ENCODE measurements at regions not wholly inside any gene's neighbourhood (a gene's known extent, or its start where the extent isn't known, plus 50 kb on each side); places are given as distances from the start of the nearest gene placed in this dataset.

DNA sequence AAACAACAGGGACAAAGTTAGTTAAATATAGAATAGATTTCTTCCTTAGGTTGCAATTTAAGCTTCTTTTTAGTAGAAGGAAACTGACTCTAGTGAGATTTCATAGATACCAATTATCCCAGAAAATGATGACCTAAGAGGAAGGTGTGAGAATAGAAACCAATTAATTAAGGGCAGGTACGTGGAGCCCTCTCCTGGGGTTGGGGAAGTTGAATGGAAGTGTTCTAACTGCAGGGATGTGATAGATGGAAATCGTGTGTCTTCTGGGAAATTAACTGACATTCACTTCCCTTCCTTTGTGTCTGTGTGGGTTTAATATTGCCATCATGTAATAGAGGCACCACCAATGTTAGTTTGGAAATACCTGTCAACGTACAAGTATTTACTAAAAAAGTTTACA is 204.1 kb upstream of the ANK2 start:
- DNase-seq (ENCODE audit: low read depth in 1 of 2, low spot score in 1 of 2) = no peak

DNA sequence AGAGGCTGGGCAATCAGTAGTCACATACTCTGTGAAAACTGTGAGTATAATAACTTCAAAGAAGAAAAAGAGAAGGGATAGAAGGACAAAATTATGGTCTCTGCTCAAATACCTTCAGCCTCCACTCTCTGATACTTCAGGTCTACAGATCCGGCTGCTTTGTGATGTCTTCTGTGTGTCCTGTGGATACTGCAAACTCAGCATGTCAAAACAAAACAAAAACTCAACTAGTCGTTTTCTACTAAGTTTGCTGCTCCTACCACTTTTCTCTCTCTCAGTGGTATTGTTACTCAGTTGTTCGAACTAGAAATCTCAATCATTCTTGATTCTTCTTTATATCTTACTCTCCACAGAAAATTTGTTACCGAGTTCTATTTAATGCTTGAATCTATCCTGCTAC is 202.4 kb upstream of the ANK2 start:
- no peak for DNase-seq (ENCODE audit: low read depth in 1 of 2, low spot score in 1 of 2)

DNA sequence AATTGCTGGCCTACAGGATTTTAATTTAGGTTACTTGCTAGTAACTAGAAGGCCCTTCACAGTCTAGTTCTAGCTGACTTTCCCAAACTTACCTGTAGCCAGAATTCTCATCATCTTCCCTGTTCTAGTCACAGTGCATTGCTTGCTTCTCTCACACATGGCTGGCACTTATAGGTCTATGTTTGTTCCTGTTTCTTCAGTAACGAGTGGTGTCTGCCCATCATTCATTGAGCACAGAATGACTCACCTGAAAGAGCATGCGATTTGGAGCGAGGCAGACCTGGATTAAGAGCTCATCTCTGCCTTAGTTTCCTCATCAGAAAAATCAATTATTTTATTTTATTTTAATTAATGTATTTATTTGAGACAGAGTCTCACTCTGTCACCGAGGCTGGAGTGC is 201.7 kb upstream of the ANK2 start:
- DNase-seq (ENCODE audit: low read depth in 1 of 2, low spot score in 1 of 2) = no peak

DNA sequence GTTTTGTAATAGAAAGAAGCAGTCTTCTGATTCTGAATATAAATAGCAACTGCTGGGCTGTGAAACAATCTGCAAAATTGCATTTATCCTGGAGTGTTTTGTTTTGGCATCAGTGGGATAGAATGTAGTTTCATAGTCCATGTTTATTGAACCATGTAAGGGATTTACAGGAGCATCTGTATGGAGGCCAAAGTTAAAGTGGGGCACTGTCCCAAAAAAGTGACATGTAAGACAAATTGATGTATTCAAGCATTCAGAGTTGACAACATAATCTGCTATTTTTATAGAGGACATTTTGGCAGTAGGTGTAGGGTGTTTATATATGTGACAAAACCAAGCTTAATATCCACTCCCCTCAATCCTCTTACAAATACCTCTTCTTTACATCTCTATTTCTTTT is 200.5 kb upstream of the ANK2 start:
- DNase-seq (ENCODE audit: low read depth in 1 of 2, low spot score in 1 of 2) = no peak

DNA sequence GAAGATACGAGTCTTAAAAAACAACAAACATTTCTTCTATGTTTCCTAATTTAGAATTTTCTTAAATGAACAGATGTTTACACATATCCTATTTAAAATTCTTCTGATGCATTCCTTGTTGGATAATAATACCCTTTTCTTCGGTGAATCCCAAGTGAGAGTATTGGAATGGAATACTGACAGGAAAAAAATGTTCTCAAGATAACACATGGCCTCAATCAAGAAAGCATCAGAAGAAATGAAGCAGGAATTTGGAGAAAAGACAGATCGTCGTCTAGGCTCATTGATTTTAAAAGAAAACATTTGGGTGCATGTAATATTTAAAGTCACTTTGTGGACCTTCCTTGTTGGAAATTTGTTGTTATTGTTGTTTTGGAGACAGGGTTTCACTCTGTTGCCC is 196.9 kb upstream of the ANK2 start:
- no peak for DNase-seq (ENCODE audit: low read depth in 1 of 2, low spot score in 1 of 2)

DNA sequence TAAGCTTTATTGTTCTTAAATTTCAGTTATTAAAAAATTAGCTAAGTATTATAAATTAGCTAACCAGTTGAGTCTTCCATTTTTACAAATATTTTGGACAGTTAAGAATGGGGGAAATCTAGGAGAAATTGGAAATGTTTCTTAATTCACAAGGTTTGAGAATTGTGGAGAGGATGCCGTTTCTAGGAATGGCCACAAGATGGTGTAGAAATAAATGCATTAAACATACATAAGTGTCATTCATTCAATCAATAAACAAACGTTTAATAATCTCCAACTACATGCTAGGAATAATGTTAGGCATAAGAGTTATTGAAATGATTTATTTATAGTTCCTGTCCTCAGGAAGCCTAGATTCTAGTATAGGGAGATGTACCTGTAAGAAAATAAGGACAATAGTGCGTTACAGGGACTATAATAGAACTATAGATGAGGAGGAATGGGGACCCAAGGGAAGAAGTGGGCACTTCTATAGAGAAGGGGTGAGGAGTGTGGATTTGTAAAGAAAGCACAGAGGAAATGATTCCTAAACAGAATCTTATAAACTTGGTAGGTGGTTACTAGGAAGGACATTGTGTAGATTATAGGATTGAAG is 195.7 kb upstream of the ANK2 start:
- DNase-seq (ENCODE audit: low read depth in 1 of 2, low spot score in 1 of 2) = no peak

DNA sequence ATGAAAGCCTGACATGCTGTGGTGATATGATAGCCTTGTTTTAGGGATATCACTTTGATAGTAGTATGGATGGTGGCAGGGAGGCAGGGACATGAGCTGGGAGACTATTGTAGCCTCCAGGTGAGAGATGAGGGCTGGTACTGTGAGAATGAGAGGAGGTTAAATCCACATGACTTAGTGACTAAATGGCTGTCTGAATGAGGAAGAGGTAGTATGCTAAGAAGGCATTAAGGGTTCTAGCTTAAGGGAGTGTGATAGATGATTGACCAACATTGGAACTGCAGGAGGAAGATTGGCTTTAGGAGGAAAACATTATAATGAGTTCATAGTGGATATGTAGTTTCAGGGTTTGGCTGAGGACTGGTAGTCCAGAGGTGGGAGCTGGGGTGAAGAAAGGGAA is 195.0 kb upstream of the ANK2 start:
- DNase-seq (ENCODE audit: low read depth in 1 of 2, low spot score in 1 of 2) = no peak

DNA sequence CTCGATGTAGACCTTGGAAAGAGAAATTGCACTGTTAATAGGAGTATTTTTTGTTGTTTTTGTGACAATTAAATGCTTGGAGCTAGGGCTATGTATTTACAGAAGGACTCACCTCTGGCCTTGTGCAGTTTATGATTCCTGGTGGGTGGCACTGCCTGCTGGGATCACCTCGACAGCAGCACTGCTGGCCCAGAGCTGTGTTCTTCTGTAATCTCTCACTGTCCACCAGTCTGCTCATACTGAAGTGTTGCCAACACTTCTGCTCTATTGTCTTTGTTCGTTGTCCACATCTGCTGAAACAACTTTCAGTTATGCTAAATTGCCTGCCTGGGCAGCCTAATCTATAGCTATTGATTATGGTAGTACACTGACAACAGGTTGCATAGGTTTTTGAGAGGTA is 194.4 kb upstream of the ANK2 start:
- DNase-seq (ENCODE audit: low read depth in 1 of 2, low spot score in 1 of 2) = no peak

DNA sequence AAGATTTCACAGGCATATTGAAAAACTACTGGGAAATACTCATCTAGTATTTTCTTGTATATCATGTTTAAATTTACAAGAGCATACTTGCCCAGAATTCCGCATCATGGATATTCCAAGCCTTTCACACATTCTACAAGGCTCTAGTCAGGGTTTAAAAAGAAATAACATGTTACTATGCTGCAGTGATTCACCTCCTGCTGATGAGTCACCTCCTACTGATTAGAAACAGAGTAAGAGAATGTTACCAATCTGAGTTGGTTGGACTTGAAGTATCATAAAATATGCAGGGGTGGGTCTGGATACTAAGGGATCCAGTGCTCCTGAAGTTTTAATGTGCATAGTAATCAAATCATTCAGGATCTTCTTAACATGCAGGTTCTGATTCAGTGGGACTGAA is 192.0 kb upstream of the ANK2 start:
- DNase-seq (ENCODE audit: low read depth in 1 of 2, low spot score in 1 of 2) = no peak

DNA sequence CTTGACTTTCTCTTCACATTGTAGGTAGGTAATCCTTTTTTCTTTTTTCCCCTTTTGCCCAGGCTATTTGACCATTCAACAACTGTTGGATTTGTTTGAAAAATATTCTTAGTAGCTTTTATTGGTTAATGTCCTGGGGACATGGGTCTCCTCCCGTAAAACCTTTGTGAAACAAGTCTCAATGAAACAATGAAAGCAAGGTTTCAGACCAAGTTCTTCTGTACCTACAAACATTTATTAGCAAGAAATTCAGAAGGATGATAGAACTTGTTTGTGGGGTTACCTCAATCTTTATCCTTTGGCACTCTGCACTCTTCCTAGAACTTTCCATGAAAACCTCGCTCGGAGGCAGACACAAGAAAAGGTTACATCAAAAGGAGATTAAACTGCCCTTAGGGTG is 190.7 kb upstream of the ANK2 start:
- DNase-seq (ENCODE audit: low read depth in 1 of 2, low spot score in 1 of 2) = no peak

DNA sequence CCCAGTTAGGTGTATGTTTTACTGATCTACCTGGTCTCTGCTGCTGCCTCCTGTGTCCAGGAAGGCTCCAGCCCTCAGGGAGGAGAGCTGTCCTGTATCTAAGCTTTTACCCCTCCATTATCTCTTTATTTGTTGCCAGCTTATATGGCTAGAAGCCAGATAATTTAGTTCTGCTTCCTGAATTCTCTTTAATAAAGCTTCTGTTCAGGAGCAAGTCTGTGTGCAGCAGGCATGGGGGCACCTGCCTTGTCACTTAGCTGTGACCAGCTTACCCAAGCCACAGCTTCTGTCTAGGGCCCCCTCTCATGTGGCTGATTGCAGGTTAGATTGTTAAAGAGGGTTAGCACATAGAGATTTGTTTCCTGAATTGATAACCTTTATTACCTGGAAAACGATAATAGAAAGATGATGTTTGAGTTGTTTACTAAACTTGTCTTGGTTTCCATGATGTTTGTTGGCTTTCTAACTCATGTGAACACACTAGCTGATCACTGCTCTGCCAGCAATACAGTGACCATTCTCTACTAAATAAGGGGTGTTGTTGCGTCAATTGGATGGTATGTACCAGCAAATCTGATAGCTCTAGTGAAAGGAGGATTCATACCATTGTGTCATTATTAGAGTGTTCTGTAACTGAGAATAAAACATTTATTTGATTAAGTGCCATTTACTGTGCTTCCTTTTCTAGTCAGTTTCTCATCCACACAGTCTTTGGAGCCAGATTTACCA is 189.8 kb upstream of the ANK2 start:
- no peak for DNase-seq (ENCODE audit: low read depth in 1 of 2, low spot score in 1 of 2)

DNA sequence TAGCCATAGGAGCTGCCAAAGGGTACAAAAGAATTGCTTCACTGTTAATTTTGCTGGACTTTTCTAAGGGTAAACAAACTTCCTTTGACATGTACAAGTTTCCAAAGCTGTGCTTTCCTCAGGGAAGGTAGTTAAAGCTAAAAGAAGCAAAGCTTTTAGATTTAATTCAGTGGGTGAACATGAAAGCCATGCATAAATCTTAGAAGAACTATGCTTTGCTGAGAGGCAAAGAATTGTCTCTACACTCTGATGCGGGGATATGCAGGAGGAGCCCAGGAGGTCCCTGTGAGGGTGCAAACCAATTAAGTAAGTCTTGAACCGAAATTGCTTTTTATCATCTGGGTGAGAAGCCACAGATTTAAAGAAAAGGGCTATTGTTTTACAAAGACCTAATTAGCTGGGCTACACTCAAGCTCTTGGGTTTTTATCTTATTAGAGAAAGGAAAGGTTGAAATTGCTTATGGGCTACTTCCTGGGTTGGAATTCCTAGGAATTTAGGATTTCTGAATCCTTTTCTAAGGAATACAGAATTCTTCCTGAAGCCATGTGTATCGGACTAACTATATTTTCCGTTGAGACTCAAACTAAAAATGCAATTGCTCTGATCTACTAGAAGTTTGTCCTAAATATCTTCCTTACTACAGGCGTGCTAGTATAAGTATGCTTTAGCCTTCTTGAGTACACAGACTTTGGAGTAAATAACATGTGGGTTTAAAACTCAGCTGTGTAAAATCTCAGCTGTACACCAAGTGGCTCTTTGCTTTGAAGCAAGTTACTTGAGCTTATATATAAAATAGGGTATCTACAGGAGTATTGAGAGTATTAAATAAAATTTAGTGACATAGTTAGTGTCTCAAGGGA is 188.4 kb upstream of the ANK2 start:
- DNase-seq (ENCODE audit: low read depth in 1 of 2, low spot score in 1 of 2) = no peak

DNA sequence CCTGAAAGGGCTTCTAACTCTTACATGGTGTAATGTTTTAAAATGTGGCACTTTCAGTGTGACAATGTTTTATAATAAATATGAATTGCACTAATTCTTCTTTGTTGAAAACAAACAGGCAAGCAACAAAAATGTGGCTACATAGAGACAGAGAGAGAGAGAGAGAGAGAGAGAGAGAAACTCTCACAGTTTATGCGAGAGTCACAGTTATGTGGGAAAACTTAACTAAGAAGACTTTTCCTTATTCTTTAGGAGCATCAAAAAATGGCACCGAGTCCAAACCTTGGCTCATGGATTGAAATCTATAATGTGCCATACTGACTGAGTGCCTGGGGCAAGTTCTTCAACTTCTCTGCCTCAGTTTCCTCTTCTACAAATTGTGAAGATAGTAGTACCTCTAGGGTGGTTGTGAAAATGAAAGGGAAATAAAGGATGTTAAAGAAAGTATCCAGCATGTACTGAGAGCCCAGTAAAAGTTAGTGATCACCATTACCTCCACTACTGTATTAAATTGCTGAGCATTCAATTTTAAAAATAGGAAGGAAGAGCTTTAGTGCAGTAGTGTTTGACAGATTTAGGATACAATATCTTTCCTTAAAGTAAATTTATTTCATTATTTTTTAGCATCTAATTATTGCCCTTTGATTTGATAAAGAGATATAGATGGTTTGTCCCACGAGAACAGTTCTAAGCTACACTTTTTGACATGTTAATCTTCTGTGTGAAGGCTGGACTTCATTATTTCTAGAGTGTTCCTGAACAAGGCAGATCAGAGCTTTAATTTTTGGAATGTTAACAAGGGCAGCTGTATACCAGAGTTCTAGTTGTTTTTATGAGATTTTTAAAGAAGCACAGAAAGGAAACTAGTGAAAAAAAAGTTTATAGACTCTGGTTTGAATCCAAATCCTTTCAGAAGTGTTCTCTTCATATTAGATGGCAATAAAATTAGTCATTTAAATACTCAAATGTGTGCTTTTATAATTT is 187.5 kb upstream of the ANK2 start:
- no peak for DNase-seq (ENCODE audit: low read depth in 1 of 2, low spot score in 1 of 2)

DNA sequence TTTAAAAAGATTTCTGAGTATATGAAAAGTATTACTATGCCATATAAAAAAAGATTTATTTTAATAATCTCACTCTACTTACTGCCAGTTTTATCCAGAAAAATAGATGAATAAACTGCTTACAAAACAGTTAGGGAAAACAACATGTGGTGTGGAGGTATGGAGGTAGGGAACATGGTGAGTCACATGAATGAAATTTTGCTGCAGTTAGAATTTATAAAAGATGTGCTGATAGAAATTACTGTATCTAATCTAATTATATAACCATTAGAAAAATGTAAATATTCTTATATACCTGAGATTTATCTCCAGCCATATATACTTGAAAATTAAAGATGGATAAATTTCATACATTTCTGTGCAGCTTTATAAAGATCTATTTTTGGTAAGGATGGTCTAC is 184.0 kb upstream of the ANK2 start:
- no peak for DNase-seq (ENCODE audit: low read depth in 1 of 2, low spot score in 1 of 2)

DNA sequence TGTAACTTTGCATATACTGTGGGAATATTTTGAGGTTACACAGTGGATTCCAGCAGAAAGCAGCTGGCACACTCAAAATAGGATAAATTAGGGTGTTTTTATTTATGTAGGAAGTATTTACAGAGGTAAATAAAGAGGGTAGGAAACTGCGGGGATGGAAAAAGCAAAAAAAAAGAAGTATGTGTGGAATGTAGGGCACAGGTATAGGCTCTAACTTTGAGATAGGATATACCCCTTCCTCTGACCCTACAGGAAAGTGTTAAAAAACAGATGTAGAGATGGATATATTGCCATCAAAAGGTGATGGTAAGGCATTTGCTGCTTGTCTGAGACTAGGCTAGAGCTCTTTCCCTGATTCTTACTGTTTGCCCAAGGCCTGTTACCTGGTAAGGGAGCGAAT is 173.1 kb upstream of the ANK2 start:
- no peak for DNase-seq (ENCODE audit: low read depth in 1 of 2, low spot score in 1 of 2)

DNA sequence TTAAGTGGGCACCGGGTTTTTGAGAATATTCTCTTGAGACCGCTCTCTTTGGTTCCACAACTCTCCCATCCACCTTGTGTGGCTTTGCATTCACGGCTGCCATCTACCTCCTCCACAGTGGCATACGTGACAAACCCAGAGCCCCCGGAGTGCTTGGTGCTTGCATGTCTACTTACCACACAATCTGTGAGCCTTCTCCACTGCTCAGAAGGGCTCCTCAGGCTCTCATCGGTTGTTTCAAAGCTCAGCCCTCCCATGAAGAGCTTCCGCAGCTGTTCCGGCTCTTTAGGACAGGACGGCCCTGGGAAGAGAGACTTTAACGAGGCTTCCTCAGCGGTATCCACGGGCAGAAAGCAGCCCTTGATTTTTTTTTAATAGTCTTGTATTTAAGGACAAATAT is 167.6 kb upstream of the ANK2 start:
- DNase-seq (ENCODE audit: low read depth in 1 of 2, low spot score in 1 of 2) = no peak

DNA sequence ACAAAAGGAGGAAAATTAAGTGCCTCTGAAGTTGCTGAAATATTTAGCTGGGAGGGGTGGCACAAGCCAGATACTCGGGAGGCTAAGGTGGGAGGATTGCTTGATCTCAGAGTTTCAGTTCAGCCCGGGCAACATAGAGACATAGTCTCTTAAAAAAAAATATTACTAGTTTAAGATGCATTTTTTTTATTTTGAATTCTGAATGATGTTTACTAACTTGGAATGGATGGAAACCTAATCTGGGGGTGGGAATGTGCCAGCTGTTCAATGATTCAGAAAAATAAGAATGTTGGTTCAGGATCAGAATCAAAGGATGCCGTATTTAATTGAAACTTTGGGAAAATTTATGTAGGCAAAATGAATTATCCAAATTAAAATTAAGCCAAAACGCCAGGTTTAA is 167.2 kb upstream of the ANK2 start:
- DNase-seq (ENCODE audit: low read depth in 1 of 2, low spot score in 1 of 2) = no peak

DNA sequence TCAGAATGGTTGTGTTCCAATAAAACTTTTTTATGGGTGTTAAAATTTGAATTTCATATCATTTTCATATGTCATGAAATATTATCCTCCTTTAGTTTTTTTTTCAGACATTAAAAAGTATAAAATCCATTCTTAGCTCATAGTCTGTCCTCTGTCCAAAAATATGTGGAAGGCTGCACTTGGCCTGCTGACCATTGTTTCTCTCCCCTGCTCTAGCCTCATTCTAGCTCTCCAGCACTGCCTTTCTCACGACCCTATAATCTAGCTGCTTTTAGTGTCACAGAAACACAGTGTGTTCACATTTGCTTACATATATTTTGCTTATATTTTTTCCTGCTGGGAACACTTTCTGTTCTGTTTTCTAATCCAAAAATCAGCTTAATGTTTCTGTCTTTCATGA is 165.0 kb upstream of the ANK2 start:
- no peak for DNase-seq (ENCODE audit: low read depth in 1 of 2, low spot score in 1 of 2)

DNA sequence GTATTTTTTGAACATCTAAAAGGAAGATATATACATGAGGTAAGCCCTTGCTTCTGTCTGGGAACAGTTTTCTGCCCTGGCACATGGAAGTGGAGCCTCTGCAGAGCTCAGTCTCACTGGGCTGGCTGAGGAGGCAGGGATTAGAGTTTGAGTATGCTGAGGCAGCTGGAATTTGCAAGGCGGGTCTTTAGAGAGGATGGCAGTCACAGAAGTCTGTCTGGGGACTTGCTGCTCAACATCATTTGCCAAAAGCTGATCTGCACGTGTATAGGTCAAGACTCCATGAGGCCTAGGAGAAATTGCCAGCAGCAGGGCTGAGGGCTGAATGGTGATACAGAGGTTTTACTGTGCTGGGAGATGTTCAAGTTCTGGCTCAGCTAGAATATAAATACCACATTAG is 163.6 kb upstream of the ANK2 start:
- DNase-seq (ENCODE audit: low read depth in 1 of 2, low spot score in 1 of 2) = no peak

DNA sequence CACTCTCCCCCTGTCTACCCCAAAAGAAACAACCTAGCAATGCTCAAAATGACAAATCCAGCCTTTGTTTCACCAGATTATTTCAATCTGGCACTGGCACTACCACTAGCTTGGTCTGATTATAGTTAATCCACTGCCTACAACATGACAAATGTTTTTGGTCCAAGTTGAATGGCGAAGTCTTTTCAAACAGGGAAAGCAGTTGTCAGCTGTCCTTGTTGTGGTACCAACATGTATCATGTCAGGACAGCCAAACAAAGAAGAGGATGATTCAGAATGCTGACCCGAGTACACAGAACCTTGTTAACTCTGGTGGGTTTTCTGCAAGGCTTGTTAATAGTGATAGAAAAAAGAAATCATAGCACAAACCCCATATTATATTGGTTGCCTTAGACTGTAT is 160.8 kb upstream of the ANK2 start:
- DNase-seq (ENCODE audit: low read depth in 1 of 2, low spot score in 1 of 2) = no peak

DNA sequence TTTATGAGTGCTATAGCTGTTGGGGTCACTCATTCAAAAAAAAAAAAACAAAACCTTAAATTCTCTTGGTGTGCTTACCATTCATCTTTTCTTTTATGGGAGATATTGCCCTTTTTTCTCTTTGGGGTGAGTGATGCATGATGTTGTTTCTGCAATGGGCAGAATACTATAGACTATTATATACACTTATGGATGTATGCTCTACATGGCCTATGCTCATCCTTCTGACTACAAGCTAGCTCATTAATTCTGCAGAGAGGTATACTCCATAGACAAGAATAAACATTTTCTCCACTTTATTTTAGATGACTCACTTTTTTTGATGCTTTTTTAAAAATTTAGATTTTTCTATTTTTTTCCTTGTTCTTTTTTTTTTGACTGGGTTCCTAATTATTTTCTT is 160.3 kb upstream of the ANK2 start:
- DNase-seq (ENCODE audit: low read depth in 1 of 2, low spot score in 1 of 2) = no peak
